ENCODE measurements at regions not wholly inside any gene's neighbourhood (a gene's known extent, or its start where the extent isn't known, plus 50 kb on each side); places are given as distances from the start of the nearest gene placed in this dataset.

DNA sequence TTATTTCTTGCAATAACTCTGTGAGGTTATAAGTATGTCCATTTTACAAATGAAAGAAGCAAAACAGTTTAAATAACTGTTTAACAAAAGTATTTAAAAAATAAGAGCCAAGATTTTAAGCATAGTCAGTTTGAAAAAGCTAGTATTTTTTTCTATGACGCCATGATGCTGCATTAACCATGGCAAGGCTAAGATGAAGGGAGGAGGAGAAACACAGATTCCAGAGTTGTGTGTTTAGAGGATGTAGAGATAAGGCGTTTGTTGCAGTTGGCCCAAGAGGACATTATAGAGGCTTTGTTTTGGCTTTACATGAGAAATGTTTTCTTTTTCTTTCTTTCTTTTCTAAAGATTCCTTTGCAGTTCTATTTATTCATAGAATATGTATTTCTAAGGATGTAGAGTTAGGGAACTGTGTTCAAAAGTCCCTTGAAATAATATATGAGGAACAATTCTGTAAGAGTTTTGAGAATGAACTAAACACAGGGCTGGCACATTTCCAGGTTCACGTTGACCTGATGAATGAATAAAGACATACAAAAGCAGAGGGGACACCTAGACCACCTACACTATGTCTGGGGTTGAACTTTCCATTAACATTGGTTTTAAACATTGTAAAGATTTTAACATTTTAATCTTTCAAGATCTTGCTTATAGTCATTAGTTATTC lies 244.2 kb downstream of the KCNS3 start:
- Histone ChIP-seq H3K27ac (ENCODE audit: insufficient read depth in 1 of 2, low read depth in 1 of 2, low read length in 2 of 2, poor library complexity in 1 of 2, severe bottlenecking in 2 of 2) (no peak overlapping the region), H3K4me3 (ENCODE audit: control insufficient read depth in 1 of 7, extremely low read depth in 1 of 7, insufficient read depth in 4 of 7, low read depth in 2 of 7, low read length in 6 of 7) (no peak overlapping the region), H3K36me3 (ENCODE audit: control insufficient read depth in 4 of 4, insufficient read depth in 4 of 4, low read length in 3 of 4) (no peaks in the 10 kb centered on the region), H3K4me1 (ENCODE audit: control extremely low read depth in 1 of 4, control insufficient read depth in 4 of 4, insufficient read depth in 4 of 4, low read length in 3 of 4) (no peaks in the 10 kb centered on the region), H3K9me3 (ENCODE audit: control extremely low read depth in 1 of 5, control insufficient read depth in 4 of 5, insufficient read depth in 2 of 5, low read depth in 1 of 5, low read length in 4 of 5) (no peaks in the 10 kb centered on the region), H3K27me3 (replicated peaks in 2 of 5; ENCODE audit: control insufficient read depth in 4 of 5, insufficient read depth in 5 of 5, low read length in 4 of 5) (peaks cover 0 to 3% (median 0%) of the 10 kb centered on the region in 5 experiments)
- ChIA-PET CTCF (no interaction called here), POLR2A (no interaction called here)
- WGBS (ENCODE audit: insufficient coverage) = no CpG with 5 or more reads among the region's 3 CpGs
- DNase-seq = no peak

DNA sequence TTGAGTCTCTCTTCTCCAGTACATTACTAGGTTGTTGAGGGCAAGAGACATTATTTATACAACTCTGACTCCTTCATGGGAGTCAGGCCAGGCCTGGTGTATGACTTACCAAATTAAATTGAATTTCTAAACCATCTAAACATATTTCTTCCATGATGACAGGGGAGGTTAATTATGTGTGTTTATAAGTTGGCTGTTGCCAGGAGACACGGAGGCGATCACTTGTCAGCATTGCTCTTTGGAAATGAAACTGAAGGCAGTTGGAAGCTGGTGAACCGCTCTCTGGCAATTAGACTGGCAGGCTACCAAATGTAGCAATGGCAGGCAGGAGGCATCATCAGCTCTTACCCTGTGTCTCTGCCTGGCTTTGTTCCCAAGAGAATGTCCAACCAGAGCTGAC lies 241.4 kb downstream of the KCNS3 start:
- 92% methylated on average over 3 of the region's 3 CpGs for WGBS (ENCODE audit: insufficient coverage)
- no peaks in the 10 kb centered on the region for H3K36me3 ChIP-seq (ENCODE audit: control insufficient read depth in 4 of 4, insufficient read depth in 4 of 4, low read length in 3 of 4)
- no peak overlapping the region for H3K27ac ChIP-seq (ENCODE audit: insufficient read depth in 1 of 2, low read depth in 1 of 2, low read length in 2 of 2, poor library complexity in 1 of 2, severe bottlenecking in 2 of 2)
- ChIA-PET CTCF (no interaction called here), POLR2A (no interaction called here)
- H3K9me3 ChIP-seq (ENCODE audit: control extremely low read depth in 1 of 5, control insufficient read depth in 4 of 5, insufficient read depth in 2 of 5, low read depth in 1 of 5, low read length in 4 of 5) = peaks cover 0 to 3% (median 0%) of the 10 kb centered on the region in 5 experiments
- no peak overlapping the region for H3K4me3 ChIP-seq (ENCODE audit: control insufficient read depth in 1 of 7, extremely low read depth in 1 of 7, insufficient read depth in 4 of 7, low read depth in 2 of 7, low read length in 6 of 7)
- H3K27me3 ChIP-seq (replicated peaks in 2 of 5; ENCODE audit: control insufficient read depth in 4 of 5, insufficient read depth in 5 of 5, low read length in 4 of 5) = peaks cover 0 to 3% (median 0%) of the 10 kb centered on the region in 5 experiments
- H3K4me1 ChIP-seq (ENCODE audit: control extremely low read depth in 1 of 4, control insufficient read depth in 4 of 4, insufficient read depth in 4 of 4, low read length in 3 of 4) = no peaks in the 10 kb centered on the region
- DNase-seq = no peak

DNA sequence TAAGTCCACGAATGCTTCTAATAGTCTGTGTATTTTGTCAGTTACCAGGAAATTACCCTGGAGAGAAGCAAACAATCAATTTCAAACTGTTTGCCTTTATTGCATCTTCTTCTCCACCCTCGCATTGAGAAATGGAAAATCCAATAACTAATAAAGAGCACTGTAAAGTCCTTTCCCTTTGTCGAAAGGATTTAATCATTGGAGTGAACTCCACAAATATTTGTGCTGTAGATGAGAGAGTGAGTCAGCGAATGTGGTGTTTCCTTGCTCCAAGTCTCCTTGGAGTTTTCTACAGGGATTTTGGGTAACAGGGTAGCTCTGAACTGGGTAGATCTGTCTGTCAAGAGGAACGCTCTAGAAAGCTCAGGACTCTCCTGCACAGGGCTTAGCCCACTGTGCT lies 240.2 kb downstream of the KCNS3 start:
- CTCF ChIA-PET = no interaction called here
- WGBS (ENCODE audit: insufficient coverage) = 93% methylated on average over 2 of the region's 5 CpGs
- POLR2A ChIA-PET = no interaction called here
- no peak for DNase-seq
- H3K4me3 ChIP-seq (ENCODE audit: control insufficient read depth in 1 of 7, extremely low read depth in 1 of 7, insufficient read depth in 4 of 7, low read depth in 2 of 7, low read length in 6 of 7) = no peak overlapping the region
- H3K9me3 ChIP-seq (ENCODE audit: control extremely low read depth in 1 of 5, control insufficient read depth in 4 of 5, insufficient read depth in 2 of 5, low read depth in 1 of 5, low read length in 4 of 5) = peaks cover 0 to 3% (median 0%) of the 10 kb centered on the region in 5 experiments
- no peaks in the 10 kb centered on the region for H3K4me1 ChIP-seq (ENCODE audit: control extremely low read depth in 1 of 4, control insufficient read depth in 4 of 4, insufficient read depth in 4 of 4, low read length in 3 of 4)
- H3K27me3 ChIP-seq (replicated peaks in 2 of 5; ENCODE audit: control insufficient read depth in 4 of 5, insufficient read depth in 5 of 5, low read length in 4 of 5) = peaks cover 0 to 3% (median 0%) of the 10 kb centered on the region in 5 experiments
- H3K27ac ChIP-seq (ENCODE audit: insufficient read depth in 1 of 2, low read depth in 1 of 2, low read length in 2 of 2, poor library complexity in 1 of 2, severe bottlenecking in 2 of 2) = no peak overlapping the region
- no peaks in the 10 kb centered on the region for H3K36me3 ChIP-seq (ENCODE audit: control insufficient read depth in 4 of 4, insufficient read depth in 4 of 4, low read length in 3 of 4)

DNA sequence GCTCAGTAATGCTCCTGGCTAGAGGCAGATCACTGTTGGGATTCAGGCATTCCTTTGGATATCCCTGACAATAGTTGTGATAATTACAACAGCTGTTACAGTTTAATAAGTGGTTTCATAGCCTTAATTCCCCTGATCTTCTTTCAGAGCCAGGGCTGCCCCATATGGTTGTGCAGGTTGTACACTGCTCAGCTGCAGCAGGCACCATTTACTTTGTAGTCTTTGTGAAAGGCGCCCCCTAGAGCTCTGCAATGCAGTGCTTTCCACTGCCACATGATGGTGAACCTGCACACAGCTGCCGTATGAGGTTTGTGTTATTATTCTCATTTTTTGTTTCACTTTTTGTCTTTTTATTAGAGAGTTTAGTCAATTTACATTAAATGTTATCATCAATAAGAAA lies 239.1 kb downstream of the KCNS3 start:
- Histone ChIP-seq H3K4me1 (ENCODE audit: control extremely low read depth in 1 of 4, control insufficient read depth in 4 of 4, insufficient read depth in 4 of 4, low read length in 3 of 4) (no peaks in the 10 kb centered on the region), H3K4me3 (ENCODE audit: control insufficient read depth in 1 of 7, extremely low read depth in 1 of 7, insufficient read depth in 4 of 7, low read depth in 2 of 7, low read length in 6 of 7) (no peak overlapping the region), H3K27me3 (replicated peaks in 2 of 5; ENCODE audit: control insufficient read depth in 4 of 5, insufficient read depth in 5 of 5, low read length in 4 of 5) (peaks cover 0 to 2% (median 0%) of the 10 kb centered on the region in 5 experiments), H3K36me3 (ENCODE audit: control insufficient read depth in 4 of 4, insufficient read depth in 4 of 4, low read length in 3 of 4) (no peaks in the 10 kb centered on the region), H3K9me3 (ENCODE audit: control extremely low read depth in 1 of 5, control insufficient read depth in 4 of 5, insufficient read depth in 2 of 5, low read depth in 1 of 5, low read length in 4 of 5) (peaks cover 0 to 3% (median 0%) of the 10 kb centered on the region in 5 experiments), H3K27ac (ENCODE audit: insufficient read depth in 1 of 2, low read depth in 1 of 2, low read length in 2 of 2, poor library complexity in 1 of 2, severe bottlenecking in 2 of 2) (no peak overlapping the region)
- peak; percentile 1 to 15 (median 12) for DNase-seq
- WGBS (ENCODE audit: insufficient coverage) = no CpG with 5 or more reads among the region's 2 CpGs
- POLR2A ChIA-PET = no interaction called here
- CTCF ChIA-PET = no interaction called here

DNA sequence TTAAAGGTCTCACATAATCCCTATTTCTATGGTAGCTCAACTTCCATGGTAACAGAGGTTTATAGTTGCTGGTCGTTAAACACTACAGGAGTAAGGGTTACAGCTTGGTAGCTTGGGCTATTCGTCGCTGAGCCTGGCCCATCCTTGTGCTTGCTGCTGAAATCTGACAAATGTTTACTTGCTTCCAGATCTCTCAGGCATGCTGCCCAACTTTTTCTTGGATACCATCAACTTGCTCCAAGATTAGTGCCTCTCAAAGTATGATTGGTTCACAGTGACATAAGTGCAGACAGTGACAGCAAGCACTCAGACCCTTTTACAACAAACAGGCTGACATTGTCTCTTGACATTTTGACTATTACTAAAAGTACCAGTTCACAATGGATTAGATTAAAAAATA lies 231.8 kb downstream of the KCNS3 start:
- Histone ChIP-seq H3K27ac (ENCODE audit: insufficient read depth in 1 of 2, low read depth in 1 of 2, low read length in 2 of 2, poor library complexity in 1 of 2, severe bottlenecking in 2 of 2) (no peak overlapping the region), H3K27me3 (replicated peaks in 2 of 5; ENCODE audit: control insufficient read depth in 4 of 5, insufficient read depth in 5 of 5, low read length in 4 of 5) (peaks cover 0 to 7% (median 0%) of the 10 kb centered on the region in 5 experiments), H3K9me3 (ENCODE audit: control extremely low read depth in 1 of 5, control insufficient read depth in 4 of 5, insufficient read depth in 2 of 5, low read depth in 1 of 5, low read length in 4 of 5) (peaks cover 0 to 2% (median 0%) of the 10 kb centered on the region in 5 experiments), H3K36me3 (ENCODE audit: control insufficient read depth in 4 of 4, insufficient read depth in 4 of 4, low read length in 3 of 4) (no peaks in the 10 kb centered on the region), H3K4me3 (ENCODE audit: control insufficient read depth in 1 of 7, extremely low read depth in 1 of 7, insufficient read depth in 4 of 7, low read depth in 2 of 7, low read length in 6 of 7) (no peak overlapping the region), H3K4me1 (ENCODE audit: control extremely low read depth in 1 of 4, control insufficient read depth in 4 of 4, insufficient read depth in 4 of 4, low read length in 3 of 4) (no peaks in the 10 kb centered on the region)
- WGBS (ENCODE audit: insufficient coverage) = 90% methylated on average over 3 of the region's 3 CpGs
- ChIA-PET POLR2A (no interaction called here), CTCF (no interaction called here)
- no peak for DNase-seq

DNA sequence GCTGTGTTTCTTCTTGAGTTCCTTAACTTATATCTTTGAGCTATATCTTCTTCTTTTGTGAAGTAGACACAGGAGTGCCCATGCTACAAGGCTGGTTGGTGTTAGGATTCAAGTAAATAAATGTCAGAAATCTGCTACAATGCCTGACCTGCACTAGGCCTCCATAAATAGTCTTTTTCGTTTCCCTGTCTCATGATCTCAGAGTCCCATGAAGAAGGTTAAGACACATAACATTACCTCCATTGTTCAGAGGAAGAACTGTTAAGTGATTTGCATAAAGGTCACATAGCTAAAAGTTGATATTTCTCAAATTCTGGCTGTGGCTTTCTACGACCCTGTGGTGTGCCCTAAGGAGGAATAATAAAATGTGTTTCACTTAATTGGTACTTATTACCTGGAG lies 228.4 kb downstream of the KCNS3 start:
- H3K36me3 ChIP-seq (ENCODE audit: control insufficient read depth in 4 of 4, insufficient read depth in 4 of 4, low read length in 3 of 4) = no peaks in the 10 kb centered on the region
- peaks cover 0 to 7% (median 0%) of the 10 kb centered on the region in 5 experiments for H3K27me3 ChIP-seq (replicated peaks in 2 of 5; ENCODE audit: control insufficient read depth in 4 of 5, insufficient read depth in 5 of 5, low read length in 4 of 5)
- H3K4me3 ChIP-seq (ENCODE audit: control insufficient read depth in 1 of 7, extremely low read depth in 1 of 7, insufficient read depth in 4 of 7, low read depth in 2 of 7, low read length in 6 of 7) = no peak overlapping the region
- no peak for DNase-seq
- no peak overlapping the region for H3K27ac ChIP-seq (ENCODE audit: insufficient read depth in 1 of 2, low read depth in 1 of 2, low read length in 2 of 2, poor library complexity in 1 of 2, severe bottlenecking in 2 of 2)
- 70% methylated on average over 1 of the region's 2 CpGs for WGBS (ENCODE audit: insufficient coverage)
- ChIA-PET CTCF (no interaction called here), POLR2A (no interaction called here)
- no peaks in the 10 kb centered on the region for H3K9me3 ChIP-seq (ENCODE audit: control extremely low read depth in 1 of 5, control insufficient read depth in 4 of 5, insufficient read depth in 2 of 5, low read depth in 1 of 5, low read length in 4 of 5)
- H3K4me1 ChIP-seq (ENCODE audit: control extremely low read depth in 1 of 4, control insufficient read depth in 4 of 4, insufficient read depth in 4 of 4, low read length in 3 of 4) = no peaks in the 10 kb centered on the region

DNA sequence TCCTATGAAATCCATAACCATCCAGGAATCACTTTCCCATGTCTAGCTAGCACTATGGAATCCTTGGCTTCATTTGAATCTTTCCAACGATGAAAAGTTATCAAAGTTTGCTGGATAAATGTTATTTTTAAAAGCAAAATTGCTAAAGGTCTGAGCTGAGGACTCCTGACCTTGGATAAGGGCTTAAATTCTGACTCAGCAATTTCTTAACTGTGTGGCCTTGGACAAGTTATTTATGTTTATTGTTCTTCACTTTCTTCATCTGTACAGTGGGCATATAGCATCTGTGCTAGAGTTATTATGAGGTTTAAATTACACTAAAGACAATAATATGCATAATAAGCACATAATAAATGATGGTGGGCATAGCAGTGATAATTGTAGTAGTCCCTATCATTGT lies 227.5 kb downstream of the KCNS3 start:
- H3K36me3 ChIP-seq (ENCODE audit: control insufficient read depth in 4 of 4, insufficient read depth in 4 of 4, low read length in 3 of 4) = no peaks in the 10 kb centered on the region
- no peak for DNase-seq
- no peaks in the 10 kb centered on the region for H3K9me3 ChIP-seq (ENCODE audit: control extremely low read depth in 1 of 5, control insufficient read depth in 4 of 5, insufficient read depth in 2 of 5, low read depth in 1 of 5, low read length in 4 of 5)
- CTCF ChIA-PET = no interaction called here
- no peaks in the 10 kb centered on the region for H3K4me1 ChIP-seq (ENCODE audit: control extremely low read depth in 1 of 4, control insufficient read depth in 4 of 4, insufficient read depth in 4 of 4, low read length in 3 of 4)
- peaks cover 0 to 7% (median 0%) of the 10 kb centered on the region in 5 experiments for H3K27me3 ChIP-seq (replicated peaks in 2 of 5; ENCODE audit: control insufficient read depth in 4 of 5, insufficient read depth in 5 of 5, low read length in 4 of 5)
- POLR2A ChIA-PET = no interaction called here
- H3K4me3 ChIP-seq (ENCODE audit: control insufficient read depth in 1 of 7, extremely low read depth in 1 of 7, insufficient read depth in 4 of 7, low read depth in 2 of 7, low read length in 6 of 7) = no peak overlapping the region
- H3K27ac ChIP-seq (ENCODE audit: insufficient read depth in 1 of 2, low read depth in 1 of 2, low read length in 2 of 2, poor library complexity in 1 of 2, severe bottlenecking in 2 of 2) = no peak overlapping the region
- WGBS (ENCODE audit: insufficient coverage) = 100% methylated on average over 1 of the region's 1 CpG
